ENCODE measurements at regions not wholly inside any gene's neighbourhood (a gene's known extent, or its start where the extent isn't known, plus 50 kb on each side); places are given as distances from the start of the nearest gene placed in this dataset.

GRCh38 chr16:79901522-79901921 is 301.0 kb upstream of the MAF start:
- TF ChIP-seq CTCF (IDR thresholded peaks at IDR 0.05; ENCODE audit: low read depth, low read length, poor library complexity, severe bottlenecking) (no peak), EZH2phosphoT487 (IDR thresholded peaks at IDR 0.05; ENCODE audit: borderline replicate concordance, low read length) (no peak)

Measured in DOHH2 (cell line).